ENCODE measurements at regions not wholly inside any gene's neighbourhood (a gene's known extent, or its start where the extent isn't known, plus 50 kb on each side); places are given as distances from the start of the nearest gene placed in this dataset.
"Not testable (repeated sequence)": the region's sequence is repeated elsewhere in the genome, so short reads cannot be mapped to it uniquely, and the experiment has no call there.

DNA sequence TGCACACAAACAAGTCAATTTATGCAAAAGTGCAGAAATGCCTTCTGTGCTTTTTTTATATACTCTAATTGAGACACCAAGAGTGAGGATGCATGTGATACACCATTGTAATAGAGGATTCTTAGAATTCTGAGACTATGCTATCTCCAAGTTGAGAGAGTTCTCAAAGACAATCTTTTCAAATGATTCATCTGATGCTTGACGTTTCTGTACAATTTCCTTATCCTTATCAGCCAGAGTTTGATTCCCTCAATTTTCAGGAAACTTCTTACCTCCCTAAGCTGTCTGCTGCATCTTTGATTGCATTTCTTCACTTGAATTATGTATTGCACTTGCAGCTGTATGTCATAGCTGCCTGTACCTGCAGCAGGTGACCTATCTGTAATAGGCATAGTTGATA lies 211.3 kb upstream of the SPAG17 start:
- TF ChIP-seq, protein P1, sequence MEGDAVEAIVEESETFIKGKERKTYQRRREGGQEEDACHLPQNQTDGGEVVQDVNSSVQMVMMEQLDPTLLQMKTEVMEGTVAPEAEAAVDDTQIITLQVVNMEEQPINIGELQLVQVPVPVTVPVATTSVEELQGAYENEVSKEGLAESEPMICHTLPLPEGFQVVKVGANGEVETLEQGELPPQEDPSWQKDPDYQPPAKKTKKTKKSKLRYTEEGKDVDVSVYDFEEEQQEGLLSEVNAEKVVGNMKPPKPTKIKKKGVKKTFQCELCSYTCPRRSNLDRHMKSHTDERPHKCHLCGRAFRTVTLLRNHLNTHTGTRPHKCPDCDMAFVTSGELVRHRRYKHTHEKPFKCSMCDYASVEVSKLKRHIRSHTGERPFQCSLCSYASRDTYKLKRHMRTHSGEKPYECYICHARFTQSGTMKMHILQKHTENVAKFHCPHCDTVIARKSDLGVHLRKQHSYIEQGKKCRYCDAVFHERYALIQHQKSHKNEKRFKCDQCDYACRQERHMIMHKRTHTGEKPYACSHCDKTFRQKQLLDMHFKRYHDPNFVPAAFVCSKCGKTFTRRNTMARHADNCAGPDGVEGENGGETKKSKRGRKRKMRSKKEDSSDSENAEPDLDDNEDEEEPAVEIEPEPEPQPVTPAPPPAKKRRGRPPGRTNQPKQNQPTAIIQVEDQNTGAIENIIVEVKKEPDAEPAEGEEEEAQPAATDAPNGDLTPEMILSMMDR (conservative IDR thresholded peaks at IDR 0.05; ENCODE audit: low read length) = no peak
- H3K4me3 ChIP-seq (ENCODE audit: low read length) = no peak overlapping the region
- no peak for DNase-seq (ENCODE audit: low read depth)

DNA sequence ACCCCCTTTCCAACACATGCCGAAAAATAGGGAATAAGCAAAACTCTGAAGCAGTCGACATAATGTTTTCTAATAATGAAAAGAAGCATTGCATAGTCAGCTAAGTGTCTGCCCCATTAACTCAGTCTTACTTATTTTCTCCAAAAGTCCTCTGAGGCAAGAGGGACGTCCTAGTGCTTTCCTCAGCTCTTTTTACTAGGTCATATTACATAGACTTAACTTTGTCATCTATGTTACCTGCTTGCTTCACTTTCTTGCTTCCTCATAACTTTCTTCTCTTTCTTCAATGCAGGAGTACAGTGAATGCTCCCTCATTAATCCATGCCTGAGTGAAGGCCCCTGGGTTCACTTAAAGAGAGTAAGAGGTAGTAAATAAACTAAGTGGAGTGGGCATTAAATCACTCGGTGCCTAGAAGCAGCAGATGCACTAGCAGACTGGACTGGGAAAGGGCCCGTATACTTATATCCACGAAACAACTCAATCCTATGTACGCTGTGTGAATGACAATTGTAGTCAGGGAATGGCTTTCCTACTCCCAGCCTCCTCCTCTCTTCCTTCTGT lies 210.5 kb upstream of the SPAG17 start:
- TF ChIP-seq, protein P1 (conservative IDR thresholded peaks at IDR 0.05; ENCODE audit: low read length) = no peak

DNA sequence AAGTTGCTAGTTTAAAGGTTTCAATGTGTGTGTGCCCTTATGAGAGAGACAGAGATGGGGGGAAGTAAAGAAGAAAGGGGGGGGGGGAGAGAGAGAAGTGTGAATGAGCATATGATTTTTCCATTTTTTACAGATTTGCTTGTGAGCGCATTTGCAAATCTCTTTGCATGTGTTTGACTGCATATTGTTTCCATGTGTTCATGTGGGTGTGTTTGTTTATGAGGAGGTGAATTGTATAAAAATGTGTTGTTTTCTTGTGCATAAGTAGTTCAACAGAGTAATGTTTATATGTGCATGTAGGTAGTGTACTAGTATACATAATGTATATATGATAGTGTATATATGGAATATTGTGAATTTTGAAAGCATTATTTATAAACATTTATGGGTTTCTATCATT lies 205.9 kb upstream of the SPAG17 start:
- no peak for DNase-seq (ENCODE audit: low read depth)
- TF ChIP-seq, protein P1 (conservative IDR thresholded peaks at IDR 0.05; ENCODE audit: low read length) = no peak
- H3K4me3 ChIP-seq (ENCODE audit: low read length) = no peak overlapping the region

More for the DNA sequence above, 210.5 kb upstream of the SPAG17 start:
- no peak for DNase-seq (ENCODE audit: low read depth)
- H3K4me3 ChIP-seq (ENCODE audit: low read length) = no peak overlapping the region

DNA sequence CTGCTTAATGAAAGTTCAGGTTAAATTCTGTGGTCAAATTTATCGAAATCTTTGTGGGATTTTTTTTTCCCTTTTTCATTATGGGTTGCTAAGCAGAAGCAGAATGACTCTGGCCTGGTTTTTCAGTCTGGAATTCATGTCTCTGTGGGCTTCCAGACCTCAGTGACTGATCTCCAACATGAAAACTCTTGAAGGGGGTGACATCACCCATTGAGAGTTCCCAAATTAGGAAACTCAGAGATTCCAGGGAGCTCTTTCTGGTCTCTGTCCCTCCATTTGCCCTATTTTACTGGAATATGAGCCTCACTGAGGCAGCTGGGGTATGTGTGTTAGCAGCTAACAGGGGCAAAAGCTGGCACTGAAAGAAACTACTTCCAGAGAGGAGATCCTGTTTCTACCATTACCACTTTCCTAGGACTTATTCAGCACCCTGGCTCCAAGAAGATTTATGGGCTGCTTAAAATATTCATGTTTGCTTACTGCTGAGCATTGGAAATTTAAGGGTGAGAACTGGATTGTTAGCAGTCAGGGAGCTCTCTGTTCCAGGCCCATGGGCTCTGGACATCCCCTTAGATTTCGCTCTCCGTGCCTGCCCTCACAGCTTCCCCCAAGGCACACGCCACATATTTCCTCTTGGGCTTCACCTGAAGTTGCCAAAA lies 203.4 kb upstream of the SPAG17 start:
- no peak overlapping the region for H3K4me3 ChIP-seq (ENCODE audit: low read length)
- TF ChIP-seq, protein P1 (conservative IDR thresholded peaks at IDR 0.05; ENCODE audit: low read length) = no peak
- DNase-seq (ENCODE audit: low read depth) = peak; percentile 16

DNA sequence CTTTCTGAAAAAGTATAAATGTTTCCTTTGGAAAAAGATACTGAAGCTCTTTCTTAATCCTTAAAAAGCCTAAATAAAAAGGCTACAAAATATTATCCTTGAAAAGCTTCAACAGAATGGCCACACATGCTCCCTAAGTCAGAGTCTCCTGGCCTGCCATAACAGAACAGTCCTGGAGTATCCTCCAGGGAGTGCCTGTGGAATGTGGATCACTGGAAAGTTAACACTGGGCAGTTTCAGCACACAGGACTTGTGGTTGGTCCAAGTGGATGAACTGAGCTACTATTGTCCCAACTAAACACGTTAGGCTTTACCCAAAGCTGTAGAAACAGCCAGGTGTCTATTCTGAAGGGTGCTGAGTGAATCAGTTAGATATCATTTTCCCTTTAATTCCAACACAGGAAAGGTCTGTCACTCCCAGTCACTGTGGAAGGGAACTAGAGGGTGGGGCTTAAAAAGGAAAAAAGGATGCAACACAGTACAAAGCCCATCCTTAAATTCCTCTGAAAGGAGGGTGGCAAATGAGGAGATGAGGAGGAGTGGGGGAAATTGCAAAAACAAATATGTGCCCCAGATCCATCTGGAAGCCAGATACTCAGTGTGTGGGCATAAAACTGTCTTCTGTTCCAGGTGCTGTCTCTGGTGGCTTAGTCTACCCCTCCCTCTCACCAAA lies 196.3 kb upstream of the SPAG17 start:
- H3K4me3 ChIP-seq (ENCODE audit: low read length) = no peak overlapping the region
- peak; percentile 24 for DNase-seq (ENCODE audit: low read depth)
- TF ChIP-seq, protein P1 (conservative IDR thresholded peaks at IDR 0.05; ENCODE audit: low read length) = no peak

DNA sequence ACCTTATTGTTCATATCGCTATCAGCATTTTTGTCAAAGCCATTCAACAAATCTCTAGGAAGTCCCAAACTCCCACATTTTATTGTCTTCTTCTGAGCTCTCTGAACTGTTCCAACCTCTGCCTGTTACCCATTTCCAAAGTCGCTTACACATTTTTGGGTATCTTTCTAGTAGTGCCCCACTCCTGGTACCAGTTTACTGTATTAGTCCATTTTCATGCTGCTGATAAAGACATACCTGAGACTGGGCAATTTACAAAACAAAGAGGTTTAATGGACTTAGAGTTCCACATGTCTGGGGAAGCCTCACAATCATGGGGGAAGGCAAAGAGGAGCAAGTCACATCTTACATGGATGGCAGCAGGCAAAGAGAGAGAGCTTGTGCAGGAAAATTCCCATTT lies 192.2 kb upstream of the SPAG17 start:
- not testable (repeated sequence) for H3K4me3 ChIP-seq (ENCODE audit: low read length); DNase-seq (ENCODE audit: low read depth)

DNA sequence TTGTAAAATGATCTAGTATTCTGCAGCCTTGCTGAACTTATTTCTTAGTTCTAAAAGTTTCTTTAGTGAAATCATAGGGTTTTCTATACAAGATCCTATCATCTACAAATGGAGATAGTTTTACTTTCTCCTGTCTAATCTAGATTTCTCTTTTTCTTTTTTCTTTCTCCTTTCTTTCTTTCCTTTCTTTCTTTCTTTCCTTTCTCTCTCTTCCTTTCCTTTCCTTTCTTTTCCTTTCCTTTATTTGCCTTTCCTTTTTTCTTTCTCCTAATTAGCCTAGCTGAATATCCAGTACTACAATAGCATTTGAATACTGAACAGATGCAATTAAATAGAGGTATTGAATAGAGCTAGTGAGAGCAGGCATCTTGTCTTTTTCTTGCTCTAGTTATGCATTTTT lies 186.6 kb upstream of the SPAG17 start:
- no peak for DNase-seq (ENCODE audit: low read depth)
- TF ChIP-seq, protein P1 (conservative IDR thresholded peaks at IDR 0.05; ENCODE audit: low read length) = no peak
- no peak overlapping the region for H3K4me3 ChIP-seq (ENCODE audit: low read length)

Measured in AG10803 (cell line).